Heart right ventricle (tissue), 16 donors: ENCODE measurements at regions not wholly inside any gene's neighbourhood (a gene's known extent, or its start where the extent isn't known, plus 50 kb on each side); places are given as distances from the start of the nearest gene placed in this dataset.

Source experiments
- ATAC-seq, 8 donors: fragments of 200-7000 bp; cut with Tn5 transposase; one replicate each; pipeline ENCODE4 v1.9.1; 2020; ENCODE audit warnings: mild to moderate bottlenecking in 8 of 8, moderate library complexity in 8 of 8, moderate number of reproducible peaks in 1 of 8
- DNase-seq, 2 donors: peaks; one replicate each; pipeline ENCODE4 v3.0.0-alpha.2; 2020
- H3K27ac ChIP-seq, 10 donors: fragments of 200-600 bp; sonication (generic) in 2 of 10; one replicate each; pipeline versions ENCODE4 v1.5.0 to v1.8.0; 2020 to 2022; ENCODE audit warnings: mild to moderate bottlenecking in 3 of 10
- H3K27me3 ChIP-seq, 7 donors: fragments of 200-600 bp; one replicate each; pipeline ENCODE4 v1.8.0; 2021 to 2022; ENCODE audit warnings: mild to moderate bottlenecking in 2 of 7
- H3K36me3 ChIP-seq, 9 donors: fragments of 200-600 bp; sonication (generic) in 1 of 9; one replicate each; pipeline versions ENCODE4 v1.5.0 to v1.8.0; 2020 to 2022; ENCODE audit warnings: mild to moderate bottlenecking in 2 of 9
- H3K4me1 ChIP-seq, 9 donors: fragments of 200-600 bp; sonication (generic) in 1 of 9; one replicate each; pipeline versions ENCODE4 v1.5.0 to v1.8.0; 2020 to 2022; ENCODE audit warnings: mild to moderate bottlenecking in 4 of 9
- H3K4me3 ChIP-seq, 10 donors: fragments of 200-600 bp; sonication (generic) in 2 of 10; one replicate each; pipeline versions ENCODE4 v1.5.0 to v1.8.0; 2020 to 2022; ENCODE audit warnings: mild to moderate bottlenecking in 7 of 10, moderate library complexity in 2 of 10
- H3K9me3 ChIP-seq, 11 donors: fragments of 200-600 bp in 10 of 11; sonication (generic) in 2 of 11; one replicate each; pipeline versions ENCODE4 v1.5.0 to v1.8.0; 2013 to 2022; ENCODE audit warnings: mild to moderate bottlenecking in 2 of 11, control low read depth in 1 of 11, moderate library complexity in 1 of 11
- WGBS, 2 donors: extraction: QIAGEN DNeasy Blood & Tissue Kit; methylation state at CpG; one replicate each; pipeline ENCODE4 v1.1.7; 2013; ENCODE audit warnings: inconsistent platforms in 1 of 2; 5-methylcytosine and 5-hydroxymethylcytosine counted together
- intact Hi-C, 10 donors: fragments of 100-400 bp; cut with DNase I; formaldehyde crosslinking; loops; one replicate each; pipeline versions ENCODE4 v1.11.1 to v1.14.2; 2022
- TF ChIP-seq, protein P1 (sequence below), 9 donors: fragments of 200-600 bp; sonication (generic) in 2 of 9; IDR thresholded peaks; one replicate each; pipeline versions ENCODE4 v1.5.0 to v1.8.0; 2021 to 2022; ENCODE audit warnings: antibody characterized with exemption in 9 of 9, mild to moderate bottlenecking in 5 of 9, moderate library complexity in 1 of 9
- donor health status: Arrhythmogenic right ventricular cardiomyopathy.
- donor health status: ischemic (EF 13 %, LVEDD 7.1; RV severe dilation, severe dysfunction).
- donor health status: healthy with polysubstance abuse.
- donor health status: DM: no; HTN: yes; CAD: no.
- donor health status: DM: no; HTN: no; CAD: no.
- donor health status: ischemic (EF 25% LVEDD 6.9; RV normal size, moderate dysfunction).
- donor health status: ischemic (EF 25% LVEDD 5.7; RV mildly dilated, moderate dysfunction).
- donor health status: healthy.
- donor health status: DM: yes; HTN: yes; CAD: no.
- donor health status: Ischemic cardiomyopathy.
- donor health status: ischemic (EF 35%, LVEDD 5.7; RV mildly dilated, moderate dysfunction).
- donor health status: nonischemic (EF 11% LVEDD 7.7; RV severe dilation, severe dysfunction).
- donor health status: DM: yes; HTN: yes; CAD: no.
- donor health status: PGD.
- donor health status: ischemic (EF 29% LVEDD 5.4; RV normal size, mild dysfunction).
- donor health status: nonischemic (EF 23%, LVEDD 6.1; RV moderate dilation, normal function).

DNA sequence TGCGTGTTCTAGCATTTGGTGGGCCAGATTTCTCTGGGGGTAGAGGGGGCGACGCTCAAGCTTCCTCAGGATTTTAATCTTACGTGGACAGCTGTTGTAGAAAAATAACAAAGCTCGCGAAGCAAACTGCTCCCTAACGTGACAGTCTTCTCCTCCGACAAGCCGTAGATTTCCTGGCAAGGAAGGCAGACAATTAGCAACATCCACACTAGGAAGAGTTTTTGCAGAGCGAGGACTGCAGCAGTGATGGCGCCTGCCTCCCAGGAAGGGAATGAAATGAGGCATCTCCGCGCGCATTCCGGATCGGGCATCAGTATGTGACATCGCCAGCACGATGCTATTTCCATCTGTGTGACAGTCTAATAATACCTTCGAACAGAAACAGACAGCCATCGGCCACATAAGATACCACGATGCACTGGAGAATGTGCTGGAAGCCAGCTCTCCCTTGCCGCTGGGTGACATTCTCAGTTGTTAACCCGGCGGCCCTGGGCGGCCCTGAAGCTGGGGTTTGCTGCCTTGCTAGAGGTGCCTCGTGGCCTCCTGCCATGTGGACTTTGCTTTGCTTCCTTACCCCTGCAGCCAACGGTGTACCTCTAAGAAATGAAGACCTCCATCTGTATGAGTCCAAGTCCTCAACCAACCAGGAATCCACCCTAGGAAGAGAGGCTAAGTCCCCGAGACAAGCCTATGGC is 101.8 kb upstream of the AGAP1 start:
- DNase-seq = no peak
- intact Hi-C loops = no loop called here
- peaks cover 0 to 7% (median 0%) of the 10 kb centered on the region in 9 donors for H3K4me1 ChIP-seq
- H3K4me3 ChIP-seq = no peak overlapping the region
- H3K9me3 ChIP-seq = no peaks in the 10 kb centered on the region
- WGBS, 2 donors = 65 to 75% methylated on average over 28 of the region's 28 CpGs
- H3K27me3 ChIP-seq = peaks cover 0 to 27% (median 15%) of the 10 kb centered on the region in 7 donors
- H3K27ac ChIP-seq = no peak overlapping the region
- ATAC-seq = no peak
- TF ChIP-seq, protein P1, sequence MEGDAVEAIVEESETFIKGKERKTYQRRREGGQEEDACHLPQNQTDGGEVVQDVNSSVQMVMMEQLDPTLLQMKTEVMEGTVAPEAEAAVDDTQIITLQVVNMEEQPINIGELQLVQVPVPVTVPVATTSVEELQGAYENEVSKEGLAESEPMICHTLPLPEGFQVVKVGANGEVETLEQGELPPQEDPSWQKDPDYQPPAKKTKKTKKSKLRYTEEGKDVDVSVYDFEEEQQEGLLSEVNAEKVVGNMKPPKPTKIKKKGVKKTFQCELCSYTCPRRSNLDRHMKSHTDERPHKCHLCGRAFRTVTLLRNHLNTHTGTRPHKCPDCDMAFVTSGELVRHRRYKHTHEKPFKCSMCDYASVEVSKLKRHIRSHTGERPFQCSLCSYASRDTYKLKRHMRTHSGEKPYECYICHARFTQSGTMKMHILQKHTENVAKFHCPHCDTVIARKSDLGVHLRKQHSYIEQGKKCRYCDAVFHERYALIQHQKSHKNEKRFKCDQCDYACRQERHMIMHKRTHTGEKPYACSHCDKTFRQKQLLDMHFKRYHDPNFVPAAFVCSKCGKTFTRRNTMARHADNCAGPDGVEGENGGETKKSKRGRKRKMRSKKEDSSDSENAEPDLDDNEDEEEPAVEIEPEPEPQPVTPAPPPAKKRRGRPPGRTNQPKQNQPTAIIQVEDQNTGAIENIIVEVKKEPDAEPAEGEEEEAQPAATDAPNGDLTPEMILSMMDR (IDR thresholded peaks at IDR 0.05) = no peak
- no peaks in the 10 kb centered on the region for H3K36me3 ChIP-seq

GRCh38 chr2:235394278-235394828 is 99.5 kb upstream of the AGAP1 start:
- WGBS, 2 donors = 88 to 94% methylated on average over 12 of the region's 12 CpGs
- intact Hi-C loops = no loop called here
- no peaks in the 10 kb centered on the region for H3K36me3 ChIP-seq

GRCh38 chr2:235396071-235396846 is 97.6 kb upstream of the AGAP1 start:
- H3K27ac ChIP-seq = no peak overlapping the region
- H3K4me1 ChIP-seq = no peaks in the 10 kb centered on the region
- intact Hi-C loops = no loop called here
- 86 to 89% methylated on average over 7 to 8 of the region's 8 CpGs for WGBS, 2 donors
- H3K9me3 ChIP-seq = no peaks in the 10 kb centered on the region
- ATAC-seq (no peak), DNase-seq (no peak)
- H3K4me3 ChIP-seq = no peak overlapping the region
- H3K36me3 ChIP-seq = no peaks in the 10 kb centered on the region
- TF ChIP-seq, protein P1 (IDR thresholded peaks at IDR 0.05) = no peak
- peaks cover 0 to 20% (median 8%) of the 10 kb centered on the region in 7 donors for H3K27me3 ChIP-seq

More at GRCh38 chr2:235394278-235394828, 99.5 kb upstream of the AGAP1 start:
- Histone ChIP-seq H3K27me3 (peaks cover 0 to 25% (median 15%) of the 10 kb centered on the region in 7 donors), H3K9me3 (no peaks in the 10 kb centered on the region), H3K27ac (no peak overlapping the region), H3K4me1 (peaks cover 0 to 7% (median 0%) of the 10 kb centered on the region in 9 donors), H3K4me3 (no peak overlapping the region)
- DNase-seq (no peak), ATAC-seq (no peak)
- TF ChIP-seq, protein P1 (IDR thresholded peaks at IDR 0.05) = no peak

DNA sequence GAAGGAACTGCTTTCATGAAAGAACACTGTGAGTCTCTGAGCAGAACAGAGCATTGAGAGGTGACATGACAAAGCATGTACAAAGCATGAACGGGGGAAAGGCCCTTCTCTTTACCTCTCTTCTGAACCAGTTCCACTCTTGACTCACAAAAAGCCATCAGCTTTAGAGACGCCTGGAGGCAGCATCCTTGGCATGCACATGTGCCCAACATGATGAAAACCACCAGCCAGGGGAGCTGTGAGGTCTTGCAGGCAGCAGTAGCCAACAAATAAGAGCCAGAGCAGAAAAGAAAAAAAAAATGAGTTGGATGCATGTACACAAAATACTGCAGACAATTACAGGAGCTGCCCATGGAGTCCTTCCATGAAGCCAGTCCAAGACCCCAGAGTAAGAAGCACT is 95.5 kb upstream of the AGAP1 start:
- WGBS, 2 donors = 75 to 84% methylated on average over 2 of the region's 2 CpGs
- DNase-seq (no peak), ATAC-seq (no peak)
- H3K27ac ChIP-seq = no peak overlapping the region
- no peaks in the 10 kb centered on the region for H3K36me3 ChIP-seq
- no peaks in the 10 kb centered on the region for H3K4me1 ChIP-seq
- intact Hi-C loops = no loop called here
- TF ChIP-seq, protein P1 (IDR thresholded peaks at IDR 0.05) = no peak
- H3K27me3 ChIP-seq = peaks cover 0 to 8% (median 0%) of the 10 kb centered on the region in 7 donors
- no peaks in the 10 kb centered on the region for H3K9me3 ChIP-seq
- no peak overlapping the region for H3K4me3 ChIP-seq
